SK-N-SH (cell line): ENCODE measurements at regions not wholly inside any gene's neighbourhood (a gene's known extent, or its start where the extent isn't known, plus 50 kb on each side); places are given as distances from the start of the nearest gene placed in this dataset.

Experiments
- CTCF ChIA-PET: fragments of 300-600, 350-600 bp; formaldehyde crosslinking; extraction: SDS; loops from one replicate; lab custom pipeline; 2021; lab: Yijun Ruan, JAX
- POLR2A ChIA-PET: fragments of 350-600 bp; sonication (Branson Sonifier 250); formaldehyde crosslinking; extraction: SDS; loops from one replicate; lab custom pipeline; 2020; ENCODE audit warnings: antibody characterized with exemption, inconsistent platforms; lab: Yijun Ruan, JAX
- DNase-seq: peaks from one replicate; pipeline ENCODE4 v3.0.0; 2012
- H2AFZ ChIP-seq: fragments of 200-600 bp; sonication (generic); 2 replicates; pipeline ENCODE4 v1.8.1; 2016; ENCODE audit warnings: antibody characterized with exemption, mild to moderate bottlenecking, low read depth
- H3F3A ChIP-seq: fragments of 200-600 bp; sonication (generic); replicated peaks from 2 replicates; pipeline ENCODE3; 2016; ENCODE audit warnings: antibody characterized with exemption, mild to moderate bottlenecking; ENCODE audit not compliant: insufficient read depth
- H3K27ac ChIP-seq, 2 experiments: fragments of 200-500 bp in 1 of 2; fragments of 200-600 bp in 1 of 2; sonication (Bioruptor generic) in 1 of 2; sonication (generic), shearing (Covaris generic) in 1 of 2; 2 replicates each; pipeline versions ENCODE4 v1.5.1 to v1.6.1; 2014 to 2016; ENCODE audit warnings: low read depth in 2 of 2, inconsistent platforms in 1 of 2, low read length in 1 of 2, mild to moderate bottlenecking in 1 of 2, mixed read lengths in 1 of 2
- H3K27me3 ChIP-seq: fragments of 200-600 bp; sonication (generic), shearing (Covaris generic); 2 replicates; pipeline ENCODE4 v1.6.1; 2016; ENCODE audit warnings: mixed run types; ENCODE audit not compliant: insufficient read depth
- H3K36me3 ChIP-seq, 2 experiments: fragments of 200-500 bp in 1 of 2; fragments of 200-600 bp in 1 of 2; sonication (Bioruptor generic) in 1 of 2; sonication (generic) in 1 of 2; replicated peaks in 1 of 2; 2 replicates each; pipeline versions ENCODE3 to v1.5.1; 2014 to 2016; ENCODE audit warnings: low read length in 1 of 2, mild to moderate bottlenecking in 1 of 2; ENCODE audit not compliant: insufficient read depth in 2 of 2, control insufficient read depth in 1 of 2
- H3K4me1 ChIP-seq, 2 experiments: fragments of 200-500 bp in 1 of 2; fragments of 200-600 bp in 1 of 2; sonication (Bioruptor generic) in 1 of 2; sonication (generic), shearing (Covaris generic) in 1 of 2; 2 replicates each; pipeline versions ENCODE4 v1.5.1 to v1.6.1; 2014 to 2016; ENCODE audit warnings: low read depth in 1 of 2, low read length in 1 of 2, mixed run types in 1 of 2; ENCODE audit not compliant: insufficient read depth in 2 of 2, control insufficient read depth in 1 of 2
- H3K4me2 ChIP-seq: fragments of 200-600 bp; sonication (generic), shearing (Covaris generic); 2 replicates; pipeline ENCODE4 v1.6.1; 2017; ENCODE audit warnings: mixed run types
- H3K4me3 ChIP-seq, 2 experiments: fragments of 200-500 bp in 1 of 2; fragments of 200-600 bp in 1 of 2; sonication (Bioruptor generic) in 1 of 2; sonication (generic), shearing (Covaris generic) in 1 of 2; 2 replicates each; pipeline versions ENCODE4 v1.5.1 to v1.8.1; 2014 to 2016; ENCODE audit warnings: low read depth in 2 of 2, inconsistent platforms in 1 of 2, low read length in 1 of 2, mild to moderate bottlenecking in 1 of 2, mixed read lengths in 1 of 2, moderate library complexity in 1 of 2
- H3K79me2 ChIP-seq: fragments of 200-600 bp; sonication (generic); 2 replicates; pipeline ENCODE4 v1.8.1; 2017; ENCODE audit warnings: mild to moderate bottlenecking; ENCODE audit not compliant: insufficient read depth
- H3K9ac ChIP-seq: fragments of 200-600 bp; sonication (generic); 2 replicates; pipeline ENCODE4 v1.6.1; 2017; ENCODE audit warnings: mixed run types
- H3K9me2 ChIP-seq: fragments of 200-600 bp; sonication (generic); 2 replicates; pipeline ENCODE4 v1.6.1; 2017; ENCODE audit warnings: mixed run types
- H3K9me3 ChIP-seq: fragments of 200-600 bp; sonication (generic); 2 replicates; pipeline ENCODE4 v1.6.1; 2017; ENCODE audit warnings: mixed run types, mild to moderate bottlenecking, moderate library complexity
- H4K20me1 ChIP-seq: fragments of 200-600 bp; sonication (generic); 2 replicates; pipeline ENCODE4 v1.6.1; 2017; ENCODE audit warnings: mild to moderate bottlenecking, mixed run types; ENCODE audit not compliant: insufficient read depth
- ELF1 ChIP-seq: IDR thresholded peaks from 2 replicates; pipeline ENCODE4 v1.4.0; 2012
- EP300 ChIP-seq, 2 experiments: IDR thresholded peaks; 2 replicates each; pipeline versions ENCODE4 v1.4.0 to v1.6.1; 2012; ENCODE audit warnings: borderline replicate concordance in 1 of 2, low read depth in 1 of 2, low read length in 1 of 2
- EZH2phosphoT487 ChIP-seq: fragments of 200-600 bp; sonication (generic); IDR thresholded peaks from 2 replicates; pipeline ENCODE4 v1.6.1; 2017; ENCODE audit warnings: low read depth, mixed run types, mild to moderate bottlenecking, antibody characterized with exemption, moderate library complexity, borderline replicate concordance
- FOXJ3 ChIP-seq: sonication (generic); formaldehyde crosslinking; IDR thresholded peaks from 2 replicates; pipeline ENCODE4 v1.5.1; 2020; ENCODE audit warnings: mild to moderate bottlenecking, missing genetic modification reagents
- FOXM1 ChIP-seq: IDR thresholded peaks from 2 replicates; pipeline ENCODE4 v1.4.0; 2012; ENCODE audit warnings: low read depth, mild to moderate bottlenecking
- GABPA ChIP-seq: IDR thresholded peaks from 2 replicates; pipeline ENCODE4 v1.4.0; 2012; ENCODE audit warnings: low read depth, mild to moderate bottlenecking
- GATA2 ChIP-seq: sonication (generic); formaldehyde crosslinking; IDR thresholded peaks from 2 replicates; pipeline ENCODE4 v1.5.0; 2020; ENCODE audit warnings: mild to moderate bottlenecking, missing genetic modification reagents
- JUND ChIP-seq: IDR thresholded peaks from 2 replicates; pipeline ENCODE4 v1.4.0; 2012
- NFIC ChIP-seq: IDR thresholded peaks from 2 replicates; pipeline ENCODE4 v1.4.0; 2012; ENCODE audit warnings: borderline replicate concordance
- NRF1 ChIP-seq: IDR thresholded peaks from 2 replicates; pipeline ENCODE4 v1.6.1; 2012; ENCODE audit warnings: low read depth, mild to moderate bottlenecking, low read length
- POLR2AphosphoS5 ChIP-seq: IDR thresholded peaks from 2 replicates; pipeline ENCODE4 v1.6.1; 2012; ENCODE audit warnings: low read depth, low read length
- RAD21 ChIP-seq: IDR thresholded peaks from 2 replicates; pipeline ENCODE4 v1.6.1; 2012; ENCODE audit warnings: mild to moderate bottlenecking, low read length
- RCOR1 ChIP-seq: fragments of 150-350 bp; IDR thresholded peaks from 2 replicates; pipeline ENCODE4 v1.6.1; 2017; ENCODE audit warnings: antibody characterized with exemption, low read length
- SIN3A ChIP-seq: IDR thresholded peaks from 2 replicates; pipeline ENCODE4 v1.6.1; 2012; ENCODE audit warnings: low read depth, mild to moderate bottlenecking, low read length, moderate library complexity, borderline replicate concordance
- YY1 ChIP-seq: IDR thresholded peaks from 2 replicates; pipeline ENCODE4 v1.4.0; 2012; ENCODE audit warnings: low read depth, mild to moderate bottlenecking
- WGBS: methylation state at CpG from one replicate; pipeline ENCODE4 v1.1.6; 2017; ENCODE audit warnings: low lambda C conversion rate; 5-methylcytosine and 5-hydroxymethylcytosine counted together
- TF ChIP-seq, protein P1 (sequence below): IDR thresholded peaks from 2 replicates; pipeline ENCODE4 v1.4.0; 2012; ENCODE audit warnings: low read depth, borderline replicate concordance
- TF ChIP-seq, protein P2 (sequence below): fragments of 150-350 bp; IDR thresholded peaks from 2 replicates; pipeline ENCODE4 v1.6.1; 2017; ENCODE audit warnings: antibody characterized with exemption, low read length, low read depth, borderline replicate concordance
- TF ChIP-seq, protein P3 (sequence below): IDR thresholded peaks from 2 replicates; pipeline ENCODE4 v1.6.1; 2012; ENCODE audit warnings: mild to moderate bottlenecking, low read depth, low read length, moderate library complexity
- TF ChIP-seq, protein P4 (sequence below): IDR thresholded peaks from 2 replicates; pipeline ENCODE4 v1.4.0; 2012; ENCODE audit warnings: low read depth, borderline replicate concordance

DNA sequence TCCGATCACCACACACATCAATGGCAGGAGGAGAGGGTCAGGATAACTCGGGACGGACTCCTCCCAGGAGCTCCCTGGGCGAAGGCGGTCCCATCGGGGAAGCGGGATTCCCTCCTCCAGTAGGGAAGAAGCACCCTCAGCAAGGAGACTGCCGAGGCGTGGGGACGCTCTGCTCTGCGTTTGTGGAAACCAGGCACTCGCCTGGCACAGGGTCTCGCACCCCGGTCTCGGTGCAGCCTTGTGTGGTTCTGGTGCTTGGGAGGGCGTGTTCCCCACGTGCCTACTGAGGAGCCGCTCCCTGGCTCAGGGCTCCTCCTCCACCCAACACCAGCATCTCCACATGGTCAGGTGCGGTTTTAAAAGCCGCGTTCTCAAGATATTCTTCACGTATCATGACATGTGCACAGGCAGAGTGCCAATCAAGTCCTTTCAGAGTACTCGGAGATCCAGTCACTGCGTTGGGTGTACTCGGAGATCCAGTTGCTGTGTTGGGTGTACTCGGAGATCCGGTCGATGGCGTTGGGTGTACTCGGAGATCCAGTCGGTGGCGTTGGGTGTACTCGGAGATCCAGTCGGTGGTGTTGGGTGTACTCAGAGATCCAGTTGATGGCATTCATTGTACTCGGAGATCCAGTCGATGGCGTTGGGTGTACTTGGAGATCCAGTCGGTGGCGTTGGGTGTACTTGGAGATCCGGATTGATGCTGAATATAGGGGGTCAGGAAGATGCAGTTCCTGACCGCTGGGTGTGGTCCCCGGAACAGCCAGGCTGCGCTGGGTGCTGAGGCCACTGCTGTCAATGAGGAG lies 117.5 kb downstream of the RTP5 start:
- no peak for DNase-seq

More for the DNA sequence above, 117.5 kb downstream of the RTP5 start:
- H3F3A ChIP-seq, result no peaks in the 10 kb centered on the region
- CTCF ChIA-PET, result no interaction called here
- H2AFZ ChIP-seq, result no peak overlapping the region
- H3K36me3 ChIP-seq, result no peaks in the 10 kb centered on the region
- no peak overlapping the region for H3K4me2 ChIP-seq
- TF ChIP-seq JUND (no peak), YY1 (no peak), GATA2 (CRISPR knock-in tag) (no peak), FOXM1 (no peak), FOXJ3 (CRISPR knock-in tag) (no peak), NRF1 (no peak), SIN3A (no peak), ELF1 (no peak), POLR2AphosphoS5 (no peak), GABPA (no peak), RCOR1 (no peak), RAD21 (no peak), EZH2phosphoT487 (no peak), NFIC (no peak), EP300 (IDR thresholded peaks at IDR 0.05; ENCODE audit: borderline replicate concordance in 1 of 2, low read depth in 1 of 2, low read length in 1 of 2) (no peak)
- TF ChIP-seq, protein P1, sequence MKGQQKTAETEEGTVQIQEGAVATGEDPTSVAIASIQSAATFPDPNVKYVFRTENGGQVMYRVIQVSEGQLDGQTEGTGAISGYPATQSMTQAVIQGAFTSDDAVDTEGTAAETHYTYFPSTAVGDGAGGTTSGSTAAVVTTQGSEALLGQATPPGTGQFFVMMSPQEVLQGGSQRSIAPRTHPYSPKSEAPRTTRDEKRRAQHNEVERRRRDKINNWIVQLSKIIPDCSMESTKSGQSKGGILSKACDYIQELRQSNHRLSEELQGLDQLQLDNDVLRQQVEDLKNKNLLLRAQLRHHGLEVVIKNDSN, result no peak
- TF ChIP-seq, protein P2, sequence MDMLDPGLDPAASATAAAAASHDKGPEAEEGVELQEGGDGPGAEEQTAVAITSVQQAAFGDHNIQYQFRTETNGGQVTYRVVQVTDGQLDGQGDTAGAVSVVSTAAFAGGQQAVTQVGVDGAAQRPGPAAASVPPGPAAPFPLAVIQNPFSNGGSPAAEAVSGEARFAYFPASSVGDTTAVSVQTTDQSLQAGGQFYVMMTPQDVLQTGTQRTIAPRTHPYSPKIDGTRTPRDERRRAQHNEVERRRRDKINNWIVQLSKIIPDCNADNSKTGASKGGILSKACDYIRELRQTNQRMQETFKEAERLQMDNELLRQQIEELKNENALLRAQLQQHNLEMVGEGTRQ, result no peak
- TF ChIP-seq, protein P3, sequence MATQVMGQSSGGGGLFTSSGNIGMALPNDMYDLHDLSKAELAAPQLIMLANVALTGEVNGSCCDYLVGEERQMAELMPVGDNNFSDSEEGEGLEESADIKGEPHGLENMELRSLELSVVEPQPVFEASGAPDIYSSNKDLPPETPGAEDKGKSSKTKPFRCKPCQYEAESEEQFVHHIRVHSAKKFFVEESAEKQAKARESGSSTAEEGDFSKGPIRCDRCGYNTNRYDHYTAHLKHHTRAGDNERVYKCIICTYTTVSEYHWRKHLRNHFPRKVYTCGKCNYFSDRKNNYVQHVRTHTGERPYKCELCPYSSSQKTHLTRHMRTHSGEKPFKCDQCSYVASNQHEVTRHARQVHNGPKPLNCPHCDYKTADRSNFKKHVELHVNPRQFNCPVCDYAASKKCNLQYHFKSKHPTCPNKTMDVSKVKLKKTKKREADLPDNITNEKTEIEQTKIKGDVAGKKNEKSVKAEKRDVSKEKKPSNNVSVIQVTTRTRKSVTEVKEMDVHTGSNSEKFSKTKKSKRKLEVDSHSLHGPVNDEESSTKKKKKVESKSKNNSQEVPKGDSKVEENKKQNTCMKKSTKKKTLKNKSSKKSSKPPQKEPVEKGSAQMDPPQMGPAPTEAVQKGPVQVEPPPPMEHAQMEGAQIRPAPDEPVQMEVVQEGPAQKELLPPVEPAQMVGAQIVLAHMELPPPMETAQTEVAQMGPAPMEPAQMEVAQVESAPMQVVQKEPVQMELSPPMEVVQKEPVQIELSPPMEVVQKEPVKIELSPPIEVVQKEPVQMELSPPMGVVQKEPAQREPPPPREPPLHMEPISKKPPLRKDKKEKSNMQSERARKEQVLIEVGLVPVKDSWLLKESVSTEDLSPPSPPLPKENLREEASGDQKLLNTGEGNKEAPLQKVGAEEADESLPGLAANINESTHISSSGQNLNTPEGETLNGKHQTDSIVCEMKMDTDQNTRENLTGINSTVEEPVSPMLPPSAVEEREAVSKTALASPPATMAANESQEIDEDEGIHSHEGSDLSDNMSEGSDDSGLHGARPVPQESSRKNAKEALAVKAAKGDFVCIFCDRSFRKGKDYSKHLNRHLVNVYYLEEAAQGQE, result no peak
- TF ChIP-seq, protein P4, sequence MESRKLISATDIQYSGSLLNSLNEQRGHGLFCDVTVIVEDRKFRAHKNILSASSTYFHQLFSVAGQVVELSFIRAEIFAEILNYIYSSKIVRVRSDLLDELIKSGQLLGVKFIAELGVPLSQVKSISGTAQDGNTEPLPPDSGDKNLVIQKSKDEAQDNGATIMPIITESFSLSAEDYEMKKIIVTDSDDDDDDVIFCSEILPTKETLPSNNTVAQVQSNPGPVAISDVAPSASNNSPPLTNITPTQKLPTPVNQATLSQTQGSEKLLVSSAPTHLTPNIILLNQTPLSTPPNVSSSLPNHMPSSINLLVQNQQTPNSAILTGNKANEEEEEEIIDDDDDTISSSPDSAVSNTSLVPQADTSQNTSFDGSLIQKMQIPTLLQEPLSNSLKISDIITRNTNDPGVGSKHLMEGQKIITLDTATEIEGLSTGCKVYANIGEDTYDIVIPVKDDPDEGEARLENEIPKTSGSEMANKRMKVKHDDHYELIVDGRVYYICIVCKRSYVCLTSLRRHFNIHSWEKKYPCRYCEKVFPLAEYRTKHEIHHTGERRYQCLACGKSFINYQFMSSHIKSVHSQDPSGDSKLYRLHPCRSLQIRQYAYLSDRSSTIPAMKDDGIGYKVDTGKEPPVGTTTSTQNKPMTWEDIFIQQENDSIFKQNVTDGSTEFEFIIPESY, result no peak
- no peaks in the 10 kb centered on the region for H3K79me2 ChIP-seq
- H3K4me3 ChIP-seq, result no peak overlapping the region
- H3K9me3 ChIP-seq, result no peaks in the 10 kb centered on the region
- no peaks in the 10 kb centered on the region for H3K27me3 ChIP-seq
- no peak overlapping the region for H3K27ac ChIP-seq
- POLR2A ChIA-PET, result no interaction called here
- H4K20me1 ChIP-seq, result no peaks in the 10 kb centered on the region
- 73% methylated on average over 29 of the region's 43 CpGs for WGBS
- H3K4me1 ChIP-seq, result no peaks in the 10 kb centered on the region
- no peaks in the 10 kb centered on the region for H3K9me2 ChIP-seq
- H3K9ac ChIP-seq, result no peak overlapping the region
